ENCODE measurements at regions not wholly inside any gene's neighbourhood (a gene's known extent, or its start where the extent isn't known, plus 50 kb on each side); places are given as distances from the start of the nearest gene placed in this dataset.
"Not testable (repeated sequence)": the region's sequence is repeated elsewhere in the genome, so short reads cannot be mapped to it uniquely, and the experiment has no call there.

DNA sequence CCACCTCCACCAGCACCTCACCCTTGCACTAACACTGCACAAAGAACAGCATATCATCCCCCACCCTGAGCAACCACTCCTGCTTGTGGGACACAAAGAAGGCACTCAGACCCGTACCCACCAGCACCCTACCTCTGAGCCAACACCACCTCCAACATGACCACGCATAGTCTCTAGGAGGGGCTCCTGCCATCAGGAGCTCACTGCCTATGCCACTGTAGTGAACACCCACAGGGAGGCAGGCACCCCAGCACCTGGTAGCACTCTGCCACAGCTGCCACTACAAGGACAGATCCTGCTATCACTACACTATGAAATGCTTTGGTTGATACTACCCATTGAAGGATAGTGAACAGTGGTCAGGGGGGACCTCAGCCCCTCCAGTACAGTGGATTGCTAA, 395.6 kb upstream of the GRAMD2B start:
- H3K9me3 Mint-ChIP-seq, result peaks cover 21% of the 10 kb centered on the region
- no peak overlapping the region for H3K4me3 Mint-ChIP-seq
- TF ChIP-seq, protein P1, sequence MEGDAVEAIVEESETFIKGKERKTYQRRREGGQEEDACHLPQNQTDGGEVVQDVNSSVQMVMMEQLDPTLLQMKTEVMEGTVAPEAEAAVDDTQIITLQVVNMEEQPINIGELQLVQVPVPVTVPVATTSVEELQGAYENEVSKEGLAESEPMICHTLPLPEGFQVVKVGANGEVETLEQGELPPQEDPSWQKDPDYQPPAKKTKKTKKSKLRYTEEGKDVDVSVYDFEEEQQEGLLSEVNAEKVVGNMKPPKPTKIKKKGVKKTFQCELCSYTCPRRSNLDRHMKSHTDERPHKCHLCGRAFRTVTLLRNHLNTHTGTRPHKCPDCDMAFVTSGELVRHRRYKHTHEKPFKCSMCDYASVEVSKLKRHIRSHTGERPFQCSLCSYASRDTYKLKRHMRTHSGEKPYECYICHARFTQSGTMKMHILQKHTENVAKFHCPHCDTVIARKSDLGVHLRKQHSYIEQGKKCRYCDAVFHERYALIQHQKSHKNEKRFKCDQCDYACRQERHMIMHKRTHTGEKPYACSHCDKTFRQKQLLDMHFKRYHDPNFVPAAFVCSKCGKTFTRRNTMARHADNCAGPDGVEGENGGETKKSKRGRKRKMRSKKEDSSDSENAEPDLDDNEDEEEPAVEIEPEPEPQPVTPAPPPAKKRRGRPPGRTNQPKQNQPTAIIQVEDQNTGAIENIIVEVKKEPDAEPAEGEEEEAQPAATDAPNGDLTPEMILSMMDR (IDR thresholded peaks at IDR 0.05), result no peak
- intact Hi-C loops (cut with DNase I, micrococcal nuclease), result no loop called here
- ChIA-PET POLR2A (no interaction called here), CTCF (no interaction called here)
- H3K27me3 ChIP-seq (ENCODE audit: control insufficient read depth in 1 of 2, insufficient read depth in 2 of 2, low read length in 2 of 2), result no peaks in the 10 kb centered on the region
- no peaks in the 10 kb centered on the region for H3K4me1 ChIP-seq (ENCODE audit: insufficient read depth, low read length)
- H3K36me3 Mint-ChIP-seq (ENCODE audit: low read depth), result no peaks in the 10 kb centered on the region
- H3K4me1 Mint-ChIP-seq (ENCODE audit: low read depth), result no peaks in the 10 kb centered on the region
- H3K4me3 ChIP-seq (ENCODE audit: low read length), result no peak overlapping the region
- ATAC-seq (ENCODE audit: poor library complexity) (no peak), DNase-seq (no peak)
- H3K27me3 Mint-ChIP-seq, result no peaks in the 10 kb centered on the region
- H3K27ac ChIP-seq (ENCODE audit: low read depth in 1 of 2, low read length in 2 of 2), result no peak overlapping the region
- H3K36me3 ChIP-seq (ENCODE audit: insufficient read depth, low read length), result no peaks in the 10 kb centered on the region
- peaks cover 15 to 17% of the 10 kb centered on the region in 2 experiments for H3K9me3 ChIP-seq (ENCODE audit: control insufficient read depth in 1 of 2, insufficient read depth in 1 of 2, low read length in 2 of 2)
- no peak overlapping the region for H3K27ac Mint-ChIP-seq

DNA sequence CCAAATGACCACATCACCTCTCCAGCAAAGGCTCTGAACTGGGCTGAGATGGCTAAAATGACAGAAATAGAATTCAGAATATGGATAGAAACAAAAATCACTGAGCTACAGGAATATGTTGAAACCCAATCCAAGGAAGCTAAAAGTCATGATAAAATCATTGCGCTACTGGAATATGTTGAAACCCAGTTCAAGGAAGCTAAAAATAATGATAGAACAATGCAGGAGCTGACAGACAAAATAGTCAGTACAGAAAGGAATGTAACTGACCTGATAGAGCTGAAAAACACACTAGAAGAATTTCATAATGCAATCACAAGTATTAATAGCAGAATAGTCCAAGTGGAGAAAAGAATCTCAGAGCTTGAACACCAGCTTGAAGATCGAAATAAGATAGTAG, 394.9 kb upstream of the GRAMD2B start:
- Histone ChIP-seq H3K36me3 (ENCODE audit: insufficient read depth, low read length) (no peaks in the 10 kb centered on the region), H3K27ac (ENCODE audit: low read depth in 1 of 2, low read length in 2 of 2) (no peak overlapping the region), H3K4me1 (ENCODE audit: insufficient read depth, low read length) (no peaks in the 10 kb centered on the region), H3K27me3 (ENCODE audit: control insufficient read depth in 1 of 2, insufficient read depth in 2 of 2, low read length in 2 of 2) (no peaks in the 10 kb centered on the region), H3K9me3 (ENCODE audit: control insufficient read depth in 1 of 2, insufficient read depth in 1 of 2, low read length in 2 of 2) (peaks cover 15 to 17% of the 10 kb centered on the region in 2 experiments), H3K4me3 (ENCODE audit: low read length) (no peak overlapping the region)
- POLR2A ChIA-PET, result no interaction called here
- Mint-ChIP-seq H3K27ac (no peak overlapping the region), H3K9me3 (peaks cover 21% of the 10 kb centered on the region), H3K4me3 (no peak overlapping the region), H3K27me3 (no peaks in the 10 kb centered on the region), H3K36me3 (ENCODE audit: low read depth) (no peaks in the 10 kb centered on the region), H3K4me1 (ENCODE audit: low read depth) (no peaks in the 10 kb centered on the region)
- TF ChIP-seq, protein P1 (IDR thresholded peaks at IDR 0.05), result no peak
- DNase-seq, result no peak
- intact Hi-C loops (cut with DNase I, micrococcal nuclease), result no loop called here
- CTCF ChIA-PET, result no interaction called here
- no peak for ATAC-seq (ENCODE audit: poor library complexity)

DNA sequence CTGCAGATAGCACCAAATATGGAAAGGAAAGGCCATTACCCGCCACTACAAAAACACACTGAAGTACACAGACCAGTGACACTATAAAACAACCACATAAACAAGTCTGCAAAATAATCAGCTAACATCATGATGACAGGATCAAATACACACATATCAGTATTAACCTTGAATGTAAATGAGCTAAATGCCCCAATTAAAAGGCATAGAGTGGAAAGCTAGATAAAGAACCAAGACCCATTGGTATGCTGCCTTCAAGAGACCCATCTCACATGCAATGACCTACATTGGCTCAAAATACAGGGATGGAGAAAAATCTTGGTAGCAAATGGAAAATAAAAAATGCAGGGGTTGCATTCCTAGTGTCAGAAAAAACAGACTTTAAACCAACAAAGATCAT, 393.9 kb upstream of the GRAMD2B start:
- H3K9me3 Mint-ChIP-seq, result peaks cover 21% of the 10 kb centered on the region
- H3K4me1 Mint-ChIP-seq (ENCODE audit: low read depth); ATAC-seq (ENCODE audit: poor library complexity); POLR2A ChIA-PET; H3K4me1 ChIP-seq (ENCODE audit: insufficient read depth, low read length); H3K4me3 ChIP-seq (ENCODE audit: low read length); H3K4me3 Mint-ChIP-seq; H3K27ac Mint-ChIP-seq; CTCF ChIA-PET; H3K36me3 Mint-ChIP-seq (ENCODE audit: low read depth); DNase-seq; H3K27ac ChIP-seq (ENCODE audit: low read depth in 1 of 2, low read length in 2 of 2); H3K27me3 ChIP-seq (ENCODE audit: control insufficient read depth in 1 of 2, insufficient read depth in 2 of 2, low read length in 2 of 2); H3K36me3 ChIP-seq (ENCODE audit: insufficient read depth, low read length); H3K27me3 Mint-ChIP-seq; intact Hi-C loops (cut with DNase I, micrococcal nuclease): not testable (repeated sequence)
- H3K9me3 ChIP-seq (ENCODE audit: control insufficient read depth in 1 of 2, insufficient read depth in 1 of 2, low read length in 2 of 2), result peaks cover 15 to 17% of the 10 kb centered on the region in 2 experiments

DNA sequence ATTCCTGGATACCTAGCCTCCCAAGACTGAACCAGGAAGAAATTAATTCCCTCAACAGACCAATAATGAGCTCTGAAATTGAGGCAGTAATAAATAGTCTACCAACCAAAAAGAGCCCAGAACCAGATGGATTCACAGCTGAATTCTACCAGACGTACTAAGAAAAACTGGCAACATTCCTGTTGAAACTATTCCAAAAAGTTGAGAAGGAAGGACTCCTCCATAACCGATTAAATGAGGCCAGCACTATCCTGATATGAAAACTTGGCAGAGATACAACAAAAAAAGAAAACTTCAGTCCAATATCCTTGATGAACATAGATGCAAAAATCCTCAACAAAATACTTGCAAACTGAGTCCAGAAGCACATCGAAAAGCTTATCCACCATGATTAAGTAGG, 392.5 kb upstream of the GRAMD2B start:
- peaks cover 21% of the 10 kb centered on the region for H3K9me3 Mint-ChIP-seq
- H3K36me3 Mint-ChIP-seq (ENCODE audit: low read depth), result no peaks in the 10 kb centered on the region
- intact Hi-C loops (cut with DNase I, micrococcal nuclease), result no loop called here
- no peak overlapping the region for H3K27ac Mint-ChIP-seq
- ATAC-seq (ENCODE audit: poor library complexity) (no peak), DNase-seq (no peak)
- no peaks in the 10 kb centered on the region for H3K27me3 Mint-ChIP-seq
- ChIA-PET POLR2A (no interaction called here), CTCF (no interaction called here)
- peaks cover 15 to 16% of the 10 kb centered on the region in 2 experiments for H3K9me3 ChIP-seq (ENCODE audit: control insufficient read depth in 1 of 2, insufficient read depth in 1 of 2, low read length in 2 of 2)
- no peak overlapping the region for H3K4me3 ChIP-seq (ENCODE audit: low read length)
- H3K27ac ChIP-seq (ENCODE audit: low read depth in 1 of 2, low read length in 2 of 2), result no peak overlapping the region
- TF ChIP-seq, protein P1 (IDR thresholded peaks at IDR 0.05), result no peak
- H3K4me1 Mint-ChIP-seq (ENCODE audit: low read depth), result no peaks in the 10 kb centered on the region
- no peaks in the 10 kb centered on the region for H3K4me1 ChIP-seq (ENCODE audit: insufficient read depth, low read length)
- H3K4me3 Mint-ChIP-seq, result no peak overlapping the region
- H3K36me3 ChIP-seq (ENCODE audit: insufficient read depth, low read length), result no peaks in the 10 kb centered on the region
- H3K27me3 ChIP-seq (ENCODE audit: control insufficient read depth in 1 of 2, insufficient read depth in 2 of 2, low read length in 2 of 2), result no peaks in the 10 kb centered on the region

Measured in CD4-positive, alpha-beta T cell (primary cell).